Inflammatory macrophage treated with lipopolysaccharide for 1 hour (primary cell): ENCODE measurements at regions not wholly inside any gene's neighbourhood (a gene's known extent, or its start where the extent isn't known, plus 50 kb on each side); places are given as distances from the start of the nearest gene placed in this dataset.
A peak's percentile ranks its signal among the peaks of the same experiment; 100 is the strongest.

ENCODE experiments used
- DNase-seq, 2 donors: peaks; one replicate each; pipeline ENCODE4 v3.0.0-alpha.2; 2020 to 2022

GRCh38 chr1:114219172-114219868 is 65.7 kb upstream of the SYT6 start:
- no peak for DNase-seq

- DNase-seq: no peak
Measured at GRCh38 chr1:114218361-114219171, 64.9 kb upstream of the SYT6 start.

GRCh38 chr1:114216431-114217173 is 62.9 kb upstream of the SYT6 start:
- no peak for DNase-seq

GRCh38 chr1:114215436-114215835 is 61.8 kb upstream of the SYT6 start:
- no peak for DNase-seq

- DNase-seq: no peak
Measured at GRCh38 chr1:114214016-114214415, 60.3 kb upstream of the SYT6 start.

GRCh38 chr1:114209971-114210370 is 56.3 kb upstream of the SYT6 start:
- DNase-seq: no peak

- DNase-seq: peak in 1 of 2 donors; percentile 2
Measured at GRCh38 chr1:114208714-114209113, 55.0 kb upstream of the SYT6 start.

- DNase-seq: no peak
Measured at GRCh38 chr1:114208106-114208505, 54.4 kb upstream of the SYT6 start.

- DNase-seq: no peak
Measured at GRCh38 chr1:114207635-114208034, 54.0 kb upstream of the SYT6 start.

GRCh38 chr1:114206392-114206791 is 52.7 kb upstream of the SYT6 start:
- DNase-seq: no peak

GRCh38 chr1:114203595-114204128 is 50.0 kb upstream of the SYT6 start:
- DNase-seq: no peak
